Adrenal gland (tissue), 5 donors: ENCODE measurements at regions not wholly inside any gene's neighbourhood (a gene's known extent, or its start where the extent isn't known, plus 50 kb on each side); places are given as distances from the start of the nearest gene placed in this dataset.

Source experiments
- POLR2A ChIP-seq, 2 donors: fragments of 450-650 bp; IDR thresholded peaks; one replicate each; pipeline ENCODE4 v1.6.1; 2017; ENCODE audit warnings: antibody characterized with exemption in 2 of 2, mild to moderate bottlenecking in 2 of 2, moderate library complexity in 1 of 2
- TF ChIP-seq, protein P1 (sequence below), 6 experiments: fragments of 450-650 bp in 4 of 6; fragments of 200-600 bp in 2 of 6; sonication (generic) in 1 of 6; IDR thresholded peaks; 1 replicate in 5 of 6; 2 replicates in 1 of 6; pipeline versions ENCODE4 v1.5.1 to v1.8.0; 2016 to 2021; ENCODE audit warnings: antibody characterized with exemption in 6 of 6, mild to moderate bottlenecking in 2 of 6, moderate library complexity in 1 of 6
- donor health status: DM: no; HTN: no; CAD: no.

DNA sequence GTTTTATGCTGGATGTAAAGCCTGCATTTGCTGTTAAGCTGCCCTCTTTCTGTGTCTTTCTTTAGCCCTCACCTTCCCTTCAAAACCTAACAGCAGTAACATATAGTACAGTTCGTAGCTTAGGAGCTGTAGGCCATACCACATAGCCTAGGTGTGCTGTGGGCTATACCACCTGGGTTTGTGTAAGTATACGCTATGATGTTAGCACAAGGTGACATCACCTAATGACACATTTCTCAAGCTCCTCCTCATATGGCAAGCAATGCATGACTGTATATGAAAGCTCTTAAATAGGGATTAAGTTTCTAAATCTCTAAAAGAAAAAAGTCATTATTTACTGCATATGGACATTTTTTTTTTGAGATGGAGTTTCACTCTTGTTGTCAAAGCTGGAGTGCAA lies 57.8 kb upstream of the TMEM97 start:
- no peak for TF ChIP-seq POLR2A (IDR thresholded peaks at IDR 0.05)
- TF ChIP-seq, protein P1, sequence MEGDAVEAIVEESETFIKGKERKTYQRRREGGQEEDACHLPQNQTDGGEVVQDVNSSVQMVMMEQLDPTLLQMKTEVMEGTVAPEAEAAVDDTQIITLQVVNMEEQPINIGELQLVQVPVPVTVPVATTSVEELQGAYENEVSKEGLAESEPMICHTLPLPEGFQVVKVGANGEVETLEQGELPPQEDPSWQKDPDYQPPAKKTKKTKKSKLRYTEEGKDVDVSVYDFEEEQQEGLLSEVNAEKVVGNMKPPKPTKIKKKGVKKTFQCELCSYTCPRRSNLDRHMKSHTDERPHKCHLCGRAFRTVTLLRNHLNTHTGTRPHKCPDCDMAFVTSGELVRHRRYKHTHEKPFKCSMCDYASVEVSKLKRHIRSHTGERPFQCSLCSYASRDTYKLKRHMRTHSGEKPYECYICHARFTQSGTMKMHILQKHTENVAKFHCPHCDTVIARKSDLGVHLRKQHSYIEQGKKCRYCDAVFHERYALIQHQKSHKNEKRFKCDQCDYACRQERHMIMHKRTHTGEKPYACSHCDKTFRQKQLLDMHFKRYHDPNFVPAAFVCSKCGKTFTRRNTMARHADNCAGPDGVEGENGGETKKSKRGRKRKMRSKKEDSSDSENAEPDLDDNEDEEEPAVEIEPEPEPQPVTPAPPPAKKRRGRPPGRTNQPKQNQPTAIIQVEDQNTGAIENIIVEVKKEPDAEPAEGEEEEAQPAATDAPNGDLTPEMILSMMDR (IDR thresholded peaks at IDR 0.05), result no peak
